GM21515 (cell line): ENCODE measurements at regions not wholly inside any gene's neighbourhood (a gene's known extent, or its start where the extent isn't known, plus 50 kb on each side); places are given as distances from the start of the nearest gene placed in this dataset.
"Not testable (repeated sequence)": the region's sequence is repeated elsewhere in the genome, so short reads cannot be mapped to it uniquely, and the experiment has no call there.

Experiments used
- ATAC-seq: cut with Tn5 transposase; IDR thresholded peaks from one replicate; pipeline ENCODE4 v1.9.1; 2021; ENCODE audit not compliant: unreplicated experiment

DNA sequence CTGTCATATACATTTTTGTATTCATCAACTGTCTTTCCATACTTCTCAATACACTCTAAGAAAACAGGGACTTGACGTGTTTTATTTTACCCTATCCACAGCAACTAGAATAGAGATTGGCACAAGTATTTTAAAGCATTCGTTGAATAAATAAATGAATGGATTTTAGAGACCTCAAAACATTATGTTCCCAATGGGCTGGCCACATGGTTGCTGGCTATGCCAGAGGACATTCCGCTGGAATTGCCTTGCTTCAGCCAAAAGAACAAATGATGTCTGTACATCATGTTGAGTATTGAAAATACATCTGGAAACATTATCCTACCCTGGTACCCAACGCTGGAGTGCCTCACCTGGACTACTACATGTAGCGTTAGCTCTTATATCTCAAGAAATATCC lies 132.8 kb upstream of the RAP1B start:
- no peak for ATAC-seq

DNA sequence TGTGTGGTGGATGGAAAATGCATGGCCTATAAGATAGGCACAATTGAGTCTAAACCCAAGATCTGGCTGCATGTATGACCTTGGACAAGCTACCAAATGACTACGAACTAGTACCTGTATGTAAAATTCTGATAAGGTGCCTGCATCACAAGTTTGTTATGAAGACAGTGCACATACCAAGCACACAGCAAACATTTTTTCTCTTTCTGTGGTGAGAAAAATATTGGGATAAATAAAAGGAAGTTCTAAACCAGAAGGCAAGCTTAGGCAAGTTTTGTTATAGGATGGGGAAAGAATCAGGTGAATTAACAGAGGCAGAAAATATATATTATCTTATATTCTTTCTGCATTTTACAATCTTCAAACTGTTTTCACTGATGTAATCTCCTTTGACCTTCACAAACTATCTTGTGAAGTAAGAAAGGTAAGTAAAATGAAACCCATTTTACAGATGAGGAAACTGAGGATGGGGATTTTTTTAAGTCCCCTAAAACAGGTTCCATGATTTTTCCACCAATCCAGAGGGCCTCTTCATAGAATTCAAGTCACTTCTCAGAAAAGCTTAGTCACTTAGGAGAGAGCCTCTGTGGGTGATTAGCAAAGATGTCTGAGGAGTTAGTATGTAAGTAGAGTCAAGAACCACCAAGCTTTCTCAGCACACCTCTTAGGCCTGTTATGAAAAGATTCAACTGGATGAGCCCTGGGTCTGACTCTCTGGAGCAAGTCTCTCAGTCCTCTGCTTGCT lies 132.0 kb upstream of the RAP1B start:
- no peak for ATAC-seq

DNA sequence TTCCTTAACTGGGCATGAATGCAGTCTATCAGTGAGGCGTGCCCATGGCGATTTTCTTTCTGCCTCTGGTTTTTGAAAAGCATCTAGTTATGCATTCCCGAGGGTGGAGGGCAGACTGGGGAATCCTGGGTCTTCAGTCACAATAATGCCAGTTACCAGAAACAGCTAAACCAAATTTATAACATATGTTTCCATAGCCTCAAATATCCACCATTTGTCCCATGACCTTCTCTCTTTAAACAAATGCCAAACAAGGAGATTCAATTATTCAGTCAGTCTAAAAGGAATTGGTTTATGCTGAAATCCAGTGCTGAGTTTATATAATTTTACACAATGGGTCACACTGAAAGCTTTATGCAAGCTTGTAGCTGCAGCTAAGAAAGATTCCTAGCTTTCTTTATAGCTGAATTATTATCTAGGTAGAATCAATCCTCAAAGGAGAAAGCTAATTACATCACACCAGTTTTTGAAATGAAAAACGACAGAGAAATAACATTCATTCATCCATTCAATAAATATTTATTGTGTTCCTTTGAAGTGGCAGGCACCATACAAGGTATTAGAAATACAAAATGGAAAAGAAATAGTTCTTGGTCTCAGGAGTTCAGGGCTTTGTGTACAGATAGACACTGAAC lies 131.3 kb upstream of the RAP1B start:
- ATAC-seq = no peak

DNA sequence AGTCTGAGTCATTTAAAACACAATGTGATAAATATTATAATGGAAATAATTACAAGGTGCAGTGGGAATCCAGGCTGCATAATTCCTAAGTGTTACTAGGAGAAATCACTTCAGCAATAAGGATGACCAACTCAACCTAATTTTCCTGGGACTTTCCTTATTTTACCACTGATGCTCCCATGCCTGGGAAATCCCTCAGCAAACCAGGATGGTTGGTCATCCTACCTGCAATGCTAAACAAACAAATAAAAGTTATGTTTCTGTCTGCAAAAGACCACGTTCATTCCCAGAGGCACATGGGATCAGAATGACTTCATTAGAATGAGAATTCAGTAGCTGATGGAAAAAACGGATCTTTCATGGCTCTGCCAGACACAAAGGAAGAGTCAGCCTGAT lies 130.8 kb upstream of the RAP1B start:
- ATAC-seq = no peak

DNA sequence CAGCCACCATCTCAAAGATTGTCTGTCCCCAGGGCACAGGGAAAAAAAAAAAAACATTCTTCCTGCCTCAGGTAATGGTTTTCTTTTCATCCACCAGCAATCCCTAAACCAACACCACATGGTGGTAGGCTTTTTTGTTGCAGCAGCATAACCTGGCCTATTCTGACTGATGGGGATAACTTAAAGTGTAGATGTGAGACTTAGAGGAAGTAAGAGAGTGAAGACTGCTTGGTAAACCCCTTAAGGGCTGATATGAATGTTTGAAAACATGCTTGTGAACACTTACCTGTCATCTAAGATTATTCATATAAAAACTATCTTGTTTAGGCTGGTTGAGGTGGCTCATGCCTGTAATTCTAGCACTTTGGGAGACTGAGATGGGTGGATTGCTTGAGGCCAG lies 130.2 kb upstream of the RAP1B start:
- ATAC-seq = no peak

DNA sequence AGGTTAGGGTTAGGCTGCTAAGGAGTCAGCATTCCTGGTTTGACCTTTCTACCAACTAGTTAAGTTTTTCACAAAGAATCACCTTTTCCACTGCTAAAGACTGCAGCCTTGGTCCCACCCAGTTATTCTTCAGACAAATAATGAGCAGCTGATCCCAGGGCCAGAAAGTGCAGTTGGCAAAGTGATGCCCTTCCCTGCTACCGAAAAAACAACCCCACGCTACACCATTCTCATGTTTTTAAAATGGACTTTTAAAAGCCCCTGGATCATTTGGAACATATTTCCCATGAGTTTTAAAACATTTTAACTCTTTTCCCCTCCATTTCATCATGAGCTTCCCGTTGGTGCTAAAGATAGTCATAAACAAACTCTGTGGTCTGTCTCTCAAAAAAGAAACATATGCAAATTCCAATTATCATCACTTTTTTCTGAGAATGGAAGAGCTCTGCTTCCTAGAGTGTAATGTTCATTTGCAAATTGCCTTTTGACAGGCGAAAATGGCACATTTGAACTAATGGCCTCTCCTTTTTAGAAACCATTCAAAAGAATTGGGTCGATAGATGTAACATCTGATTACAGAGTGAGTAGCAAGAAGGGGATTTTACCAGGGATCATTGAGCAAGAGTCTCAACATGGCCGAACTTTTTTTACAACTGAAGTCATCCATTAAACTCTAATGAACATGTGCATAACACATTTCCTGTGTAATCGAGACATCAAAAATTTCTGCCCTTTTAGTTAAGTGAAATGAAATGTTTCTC lies 129.3 kb upstream of the RAP1B start:
- ATAC-seq = peak; percentile 60

DNA sequence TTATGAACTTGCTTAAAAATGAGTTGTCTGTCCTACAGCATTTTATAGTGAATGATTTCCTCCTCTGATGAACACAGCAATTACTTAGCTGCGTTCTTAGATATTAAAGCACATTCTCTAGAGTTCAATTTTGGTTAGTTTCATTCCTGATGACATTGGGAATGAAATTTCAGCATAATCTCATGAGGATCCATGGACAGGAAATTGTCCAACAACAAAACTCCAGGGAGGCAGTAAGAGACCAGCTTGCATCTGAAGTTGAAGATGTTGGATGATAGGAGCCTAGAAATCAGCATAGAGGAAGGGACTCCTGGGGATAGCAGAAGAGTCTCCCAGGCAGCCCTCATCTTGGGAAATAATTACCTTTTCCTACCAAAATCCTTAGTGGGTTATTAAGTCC lies 128.7 kb upstream of the RAP1B start:
- ATAC-seq = no peak

DNA sequence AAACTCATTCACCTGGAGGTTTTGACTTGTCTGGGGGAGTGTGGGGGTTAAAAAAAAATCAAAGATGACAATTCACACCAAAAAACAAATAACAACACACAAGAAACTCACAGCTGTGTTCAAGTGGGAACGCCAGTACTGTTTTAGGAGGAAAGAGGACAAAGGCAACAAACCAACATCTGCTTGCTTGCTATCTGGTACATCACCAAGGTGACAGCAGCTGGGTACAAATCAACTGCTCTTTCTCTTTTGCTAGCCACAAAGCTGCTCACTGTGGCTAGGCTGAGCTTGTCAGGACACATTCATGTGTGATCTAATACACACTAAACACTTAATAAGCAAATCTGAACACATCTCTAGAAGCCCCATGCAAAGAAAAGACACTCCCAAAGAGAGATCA lies 128.0 kb upstream of the RAP1B start:
- ATAC-seq = peak; percentile 87

DNA sequence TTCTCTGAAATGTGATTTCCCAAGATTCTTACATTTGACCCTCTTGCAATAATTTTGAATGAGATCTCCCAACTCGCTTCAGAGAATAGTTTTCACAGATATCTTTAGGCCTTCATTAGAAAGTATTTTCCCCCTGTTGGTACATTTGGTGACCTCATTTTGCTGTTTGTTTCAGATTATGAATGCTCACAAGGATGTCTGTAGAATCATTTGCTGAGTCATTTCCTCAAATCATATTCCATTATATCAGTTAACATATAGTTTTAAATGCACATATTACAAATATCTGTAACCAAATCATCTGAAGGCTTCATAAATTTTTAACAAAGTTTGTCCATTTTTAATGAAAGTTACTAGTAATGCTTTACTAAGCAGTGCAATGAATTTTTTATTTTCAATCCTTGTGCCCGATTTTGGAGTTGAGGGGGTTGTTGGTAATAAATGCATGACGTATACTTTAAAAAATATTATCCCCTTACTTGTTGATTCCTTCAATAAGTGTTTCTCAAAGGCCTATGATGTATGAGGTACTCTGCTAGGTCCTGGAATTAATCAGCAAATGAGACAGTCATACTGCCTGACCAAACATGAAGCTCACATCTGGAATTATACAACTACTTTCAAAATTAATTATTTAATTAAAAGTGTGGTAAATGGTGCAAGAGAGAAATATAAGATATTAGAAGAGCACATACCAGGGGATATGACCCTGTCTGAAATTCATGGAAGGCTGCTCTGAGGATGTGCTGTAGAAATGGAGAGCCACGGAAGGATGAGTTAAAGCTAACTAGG lies 126.9 kb upstream of the RAP1B start:
- no peak for ATAC-seq

DNA sequence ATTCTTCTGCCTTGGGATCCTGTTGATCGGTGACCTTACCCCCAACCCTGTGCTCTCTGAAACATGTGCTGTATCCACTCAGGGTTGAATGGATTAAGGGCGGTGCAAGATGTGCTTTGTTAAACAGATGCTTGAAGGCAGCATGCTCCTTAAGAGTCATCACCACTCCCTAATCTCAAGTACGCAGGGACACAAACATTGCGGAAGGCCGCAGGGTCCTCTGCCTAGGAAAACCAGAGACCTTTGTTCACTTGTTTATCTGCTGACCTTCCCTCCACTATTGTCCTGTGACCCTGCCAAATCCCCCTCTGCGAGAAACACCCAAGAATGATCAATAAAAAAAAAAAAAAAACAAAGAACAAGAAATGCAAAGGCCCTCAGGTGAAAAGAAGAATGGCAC lies 126.1 kb upstream of the RAP1B start:
- not testable (repeated sequence) for ATAC-seq

DNA sequence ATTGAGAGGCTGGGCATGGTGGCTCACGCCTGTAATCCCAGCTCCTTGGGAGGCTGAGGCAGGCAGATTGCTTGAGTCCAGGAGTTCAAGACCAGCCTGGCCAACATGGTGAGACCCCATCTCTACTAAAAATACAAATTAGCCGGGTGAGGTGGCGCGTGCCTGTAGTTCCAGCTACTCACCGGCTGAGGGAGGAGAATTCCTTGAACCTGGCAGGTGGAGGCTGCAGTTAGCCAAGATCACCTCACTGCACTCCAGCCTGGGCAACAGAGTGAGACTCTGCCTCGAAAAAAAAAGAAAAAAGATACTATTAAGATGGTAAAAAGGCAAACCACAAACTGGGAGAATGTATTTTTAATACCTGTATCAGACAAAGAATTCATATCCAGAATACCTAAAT lies 124.2 kb upstream of the RAP1B start:
- not testable (repeated sequence) for ATAC-seq

DNA sequence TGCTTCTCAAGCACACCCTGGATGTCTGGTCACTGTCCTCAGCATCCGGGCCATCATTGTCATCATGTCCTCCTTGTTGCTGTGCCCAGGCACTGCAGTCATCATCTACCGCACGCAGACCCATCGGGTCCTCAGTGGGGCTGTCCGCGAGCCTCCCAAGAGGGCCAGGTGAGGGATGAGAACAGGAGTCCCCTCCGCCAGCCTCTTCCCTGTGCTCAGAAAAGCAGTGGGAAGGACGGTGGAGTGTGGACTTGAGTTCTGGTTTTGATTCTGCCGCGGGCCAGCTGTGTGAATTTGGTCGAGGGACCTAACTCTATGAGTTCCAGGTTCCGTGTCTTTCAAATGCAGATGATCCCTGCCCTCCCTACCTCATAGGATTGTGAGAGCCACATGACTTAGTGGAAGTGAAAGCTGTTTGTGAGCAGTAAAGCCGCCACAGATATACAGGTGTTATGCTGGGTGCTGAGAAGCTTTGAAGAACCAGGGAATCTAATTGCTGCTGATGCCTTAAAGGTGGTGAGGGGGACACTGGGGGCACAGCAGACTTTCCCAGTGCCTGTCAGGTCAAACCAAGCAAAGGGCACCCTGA lies 122.9 kb upstream of the RAP1B start:
- ATAC-seq = no peak

DNA sequence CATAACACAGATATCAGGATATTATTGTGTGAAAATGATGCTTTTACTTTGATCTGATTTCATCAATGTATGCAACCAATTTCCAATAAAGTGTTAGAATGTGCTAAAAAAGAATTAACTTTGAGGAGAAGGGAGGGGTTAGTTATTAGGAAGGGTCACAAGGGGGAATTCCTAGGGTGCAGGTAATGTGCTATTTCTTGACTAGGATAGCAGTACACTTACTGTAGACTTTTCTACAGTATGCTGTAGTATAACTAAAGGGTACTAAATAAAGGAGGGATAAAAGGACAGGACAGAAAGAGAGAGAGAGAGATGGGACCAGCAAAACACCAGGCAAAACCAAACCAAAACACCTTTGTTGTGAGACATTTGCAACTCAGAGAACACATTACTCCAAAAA lies 121.4 kb upstream of the RAP1B start:
- ATAC-seq = no peak

DNA sequence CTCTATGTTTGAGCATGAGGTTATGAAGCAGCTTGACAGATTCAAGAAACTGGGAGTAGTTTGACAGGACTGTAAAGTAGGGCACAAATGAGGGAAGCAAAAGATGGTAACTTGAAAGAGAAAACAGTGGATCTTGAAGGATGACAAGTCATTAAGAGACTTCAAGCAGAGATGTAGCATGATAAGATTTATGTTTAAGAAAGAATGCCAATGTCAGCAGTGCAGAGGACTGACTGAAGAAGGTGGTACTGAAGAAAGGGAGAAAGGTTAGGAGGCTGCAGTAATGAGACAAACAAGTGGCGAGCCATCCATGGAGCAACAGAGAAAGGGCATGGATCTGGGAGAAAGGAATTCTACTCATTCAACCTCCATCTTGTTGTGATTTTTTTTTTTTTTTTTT lies 120.2 kb upstream of the RAP1B start:
- ATAC-seq = no peak

DNA sequence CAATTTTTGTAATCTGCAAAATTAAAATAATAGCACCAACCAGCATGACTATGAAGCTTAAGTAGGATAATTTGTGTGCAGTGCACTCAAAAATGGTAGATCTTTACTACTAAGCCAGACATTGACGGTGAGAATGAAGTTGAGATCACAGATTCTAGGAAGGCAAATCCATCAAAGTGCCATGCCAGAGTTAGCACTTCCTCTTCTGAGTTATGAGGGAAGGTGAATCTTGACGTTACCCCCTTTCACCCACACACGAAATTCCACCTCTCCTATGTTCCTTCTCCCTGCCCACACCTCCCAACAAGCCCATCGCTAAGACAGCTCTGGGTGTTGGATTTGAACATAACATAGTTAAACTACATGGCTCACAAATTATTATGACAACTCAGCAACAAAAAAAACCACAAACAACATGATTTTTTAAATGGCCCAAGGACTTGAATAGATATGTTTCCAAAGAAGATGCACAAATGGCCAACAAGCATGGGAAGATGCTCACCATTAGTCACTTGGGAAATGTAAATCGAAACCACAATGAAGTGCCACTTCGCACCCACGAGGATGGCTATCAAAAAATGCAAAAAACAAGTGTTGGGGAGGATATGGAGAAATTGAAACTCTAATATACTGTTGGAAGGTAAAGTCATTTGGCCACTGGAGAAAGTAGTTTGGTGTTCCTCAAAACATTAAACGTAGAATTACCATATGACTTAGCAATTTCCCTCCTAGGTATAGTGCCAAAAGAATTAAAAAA lies 119.3 kb upstream of the RAP1B start:
- ATAC-seq = no peak

DNA sequence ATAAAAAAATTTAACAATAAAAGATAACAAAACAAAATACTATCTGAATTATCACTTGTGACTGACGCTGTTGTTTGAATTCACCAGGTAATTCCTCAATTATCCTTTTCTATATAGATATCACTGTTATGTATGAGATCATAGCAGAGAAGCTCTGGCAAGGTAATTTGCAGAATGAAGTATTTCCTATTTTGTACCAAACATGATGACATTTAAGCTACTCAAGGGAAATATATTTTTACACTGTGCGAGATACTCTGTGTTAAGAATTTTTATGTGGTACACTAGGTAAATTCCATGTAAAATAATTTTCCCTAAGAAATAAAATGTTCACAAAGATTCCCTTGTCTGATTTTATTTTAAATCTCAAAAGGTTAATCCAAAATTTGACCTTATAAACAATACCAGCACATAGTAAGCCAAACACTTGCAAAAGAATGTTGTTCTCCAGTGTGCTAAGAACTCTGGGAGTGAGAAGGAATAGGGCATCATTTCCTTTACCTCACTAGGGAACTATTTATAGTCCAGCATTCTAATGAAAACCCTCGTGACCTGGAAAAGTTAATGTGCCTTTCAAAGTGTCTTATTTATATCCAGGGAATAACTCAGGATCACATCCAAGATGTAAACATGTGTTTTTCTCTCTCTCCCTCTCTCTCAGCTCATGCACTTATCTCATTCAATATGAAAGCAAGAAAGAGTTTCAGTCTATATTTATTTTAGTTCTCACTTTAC lies 115.2 kb upstream of the RAP1B start:
- ATAC-seq = no peak

DNA sequence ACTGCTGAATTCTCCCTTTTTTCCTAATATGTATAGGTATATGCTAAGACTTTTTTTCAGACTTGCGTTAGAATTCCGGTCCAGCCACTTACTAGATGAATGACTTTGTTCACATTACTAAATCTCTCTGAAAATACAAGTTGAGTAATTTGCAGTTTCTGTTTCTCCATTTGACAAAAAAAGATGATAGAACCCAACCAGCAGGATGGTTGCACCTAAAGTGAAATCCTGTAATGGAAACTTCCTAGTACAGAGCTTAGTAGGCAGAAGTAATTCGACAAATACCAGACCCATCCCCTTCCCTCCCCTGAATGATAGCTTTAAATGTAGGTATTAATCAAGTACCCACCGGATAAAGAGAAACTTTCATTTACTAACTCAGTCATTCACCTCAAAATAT lies 113.6 kb upstream of the RAP1B start:
- ATAC-seq = no peak

DNA sequence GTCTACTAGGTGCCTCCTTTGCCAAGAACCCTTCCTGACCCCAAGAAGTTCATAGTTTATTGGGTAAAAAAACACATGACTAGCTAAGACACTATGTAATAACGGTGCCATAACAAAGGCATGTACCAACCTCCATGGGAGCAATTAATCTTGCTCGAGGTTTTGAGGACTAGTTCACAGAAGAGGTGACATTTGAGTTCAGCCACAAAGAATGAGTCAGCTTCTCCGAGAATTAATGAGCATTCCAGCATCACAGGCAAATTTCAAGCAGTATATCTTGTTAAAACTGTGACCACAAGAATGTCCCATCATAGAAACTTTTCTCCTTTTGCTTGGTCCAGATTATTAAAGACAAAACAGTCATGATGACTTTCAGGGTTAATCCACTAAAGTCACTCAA lies 113.0 kb upstream of the RAP1B start:
- ATAC-seq = no peak

DNA sequence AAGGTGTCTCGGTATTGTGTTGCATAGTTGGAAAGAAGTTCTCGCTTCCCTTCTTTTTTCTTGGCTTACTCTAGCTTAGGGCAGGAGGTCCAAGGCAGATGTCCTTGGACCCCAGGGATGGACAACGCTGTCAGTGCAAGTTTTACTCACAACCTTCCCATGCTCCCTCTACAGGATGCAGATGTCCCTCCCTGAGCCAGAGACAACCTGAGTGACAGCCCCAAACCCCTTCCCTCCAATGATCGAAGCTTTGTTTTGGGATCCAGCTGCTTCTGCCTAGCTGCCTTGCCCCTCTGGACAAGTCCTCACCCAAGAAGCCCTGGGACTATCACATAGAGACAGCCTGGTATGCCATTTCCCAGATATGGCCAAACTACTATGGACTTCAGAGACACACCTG lies 112.0 kb upstream of the RAP1B start:
- no peak for ATAC-seq

DNA sequence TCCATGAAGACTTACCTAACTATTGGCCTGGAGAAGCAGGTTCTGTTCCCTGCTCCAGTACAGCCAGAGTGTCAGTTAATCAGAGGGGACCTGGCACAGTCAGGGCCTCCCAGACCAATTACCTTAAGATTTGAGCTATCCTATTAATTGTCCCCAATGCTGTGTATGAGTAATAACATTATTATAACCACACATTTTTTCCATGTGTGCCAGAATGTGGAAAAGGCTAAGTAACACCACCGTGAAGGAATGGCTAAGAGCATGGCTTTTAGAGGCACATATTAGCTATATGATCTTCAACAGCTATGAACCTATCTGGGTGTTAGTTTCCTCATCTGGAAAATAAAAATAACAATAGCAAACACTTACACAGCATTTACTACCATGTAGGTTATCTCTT lies 111.1 kb upstream of the RAP1B start:
- ATAC-seq = no peak
